Upper lobe of right lung (tissue), 1 donor: ENCODE measurements at regions not wholly inside any gene's neighbourhood (a gene's known extent, or its start where the extent isn't known, plus 50 kb on each side); places are given as distances from the start of the nearest gene placed in this dataset.
"Not testable (repeated sequence)": the region's sequence is repeated elsewhere in the genome, so short reads cannot be mapped to it uniquely, and the experiment has no call there.

Experiments
- ATAC-seq: fragments of 200-7000 bp; cut with Tn5 transposase; one replicate; pipeline ENCODE4 v1.9.1; 2020; ENCODE audit warnings: mild to moderate bottlenecking, moderate library complexity
- DNase-seq: peaks from one replicate; pipeline ENCODE4 v3.0.0-alpha.2; 2020
- H3K27ac ChIP-seq: fragments of 200-600 bp; one replicate; pipeline ENCODE4 v1.8.0; 2022
- H3K27me3 ChIP-seq: fragments of 200-600 bp; one replicate; pipeline ENCODE4 v1.8.0; 2022; ENCODE audit warnings: mild to moderate bottlenecking
- H3K36me3 ChIP-seq: fragments of 200-600 bp; one replicate; pipeline ENCODE4 v1.8.0; 2022
- H3K4me1 ChIP-seq: fragments of 200-600 bp; one replicate; pipeline ENCODE4 v1.8.0; 2022
- H3K4me3 ChIP-seq: fragments of 200-600 bp; one replicate; pipeline ENCODE4 v1.8.0; 2022; ENCODE audit warnings: mild to moderate bottlenecking
- H3K9me3 ChIP-seq: fragments of 200-600 bp; one replicate; pipeline ENCODE4 v1.8.0; 2022
- intact Hi-C: fragments of 100-400 bp; cut with DNase I; formaldehyde crosslinking; loops from one replicate; pipeline ENCODE4 v1.11.0; 2022
- TF ChIP-seq, protein P1 (sequence below): fragments of 200-600 bp; IDR thresholded peaks from one replicate; pipeline ENCODE4 v1.8.0; 2022; ENCODE audit warnings: antibody characterized with exemption
- donor health status: DM: no; HTN: yes; CAD: no; lungs with severe emphysema.

DNA sequence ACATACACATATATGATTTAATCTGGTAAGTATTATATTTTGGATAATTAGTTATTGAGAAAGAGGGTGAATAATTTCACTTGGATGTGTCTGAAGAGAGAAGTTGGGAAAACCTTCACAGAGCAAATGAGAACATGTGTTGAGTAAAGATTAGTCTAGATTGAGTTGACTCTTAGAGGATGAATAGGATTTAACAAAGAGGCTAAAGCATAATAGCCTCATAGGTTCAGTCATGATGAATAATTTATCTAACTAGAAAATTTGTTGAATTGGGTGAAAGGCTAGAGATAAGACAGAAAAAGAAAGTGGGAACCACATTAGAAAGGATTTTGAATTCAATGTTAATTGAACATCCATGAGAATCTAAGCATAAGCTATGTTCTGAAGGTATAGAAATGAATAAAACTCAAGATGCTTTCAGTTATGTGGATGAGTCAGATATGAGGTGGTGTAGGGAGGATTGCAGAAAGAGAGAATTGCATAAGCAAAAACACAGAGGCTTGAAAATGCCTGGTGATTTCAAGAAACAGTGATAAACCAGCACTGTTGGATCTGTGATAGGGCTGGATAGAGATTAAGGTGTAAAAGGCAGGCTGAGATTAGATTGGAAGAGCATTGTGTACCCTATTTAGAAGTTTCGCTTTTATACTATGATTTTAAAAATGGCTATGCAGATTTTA lies 207.6 kb upstream of the NR3C2 start:
- no peak for ATAC-seq
- Histone ChIP-seq H3K27ac (no peak overlapping the region), H3K27me3 (no peaks in the 10 kb centered on the region), H3K36me3 (no peaks in the 10 kb centered on the region), H3K4me3 (no peak overlapping the region), H3K4me1 (no peaks in the 10 kb centered on the region), H3K9me3 (no peaks in the 10 kb centered on the region)
- TF ChIP-seq, protein P1, sequence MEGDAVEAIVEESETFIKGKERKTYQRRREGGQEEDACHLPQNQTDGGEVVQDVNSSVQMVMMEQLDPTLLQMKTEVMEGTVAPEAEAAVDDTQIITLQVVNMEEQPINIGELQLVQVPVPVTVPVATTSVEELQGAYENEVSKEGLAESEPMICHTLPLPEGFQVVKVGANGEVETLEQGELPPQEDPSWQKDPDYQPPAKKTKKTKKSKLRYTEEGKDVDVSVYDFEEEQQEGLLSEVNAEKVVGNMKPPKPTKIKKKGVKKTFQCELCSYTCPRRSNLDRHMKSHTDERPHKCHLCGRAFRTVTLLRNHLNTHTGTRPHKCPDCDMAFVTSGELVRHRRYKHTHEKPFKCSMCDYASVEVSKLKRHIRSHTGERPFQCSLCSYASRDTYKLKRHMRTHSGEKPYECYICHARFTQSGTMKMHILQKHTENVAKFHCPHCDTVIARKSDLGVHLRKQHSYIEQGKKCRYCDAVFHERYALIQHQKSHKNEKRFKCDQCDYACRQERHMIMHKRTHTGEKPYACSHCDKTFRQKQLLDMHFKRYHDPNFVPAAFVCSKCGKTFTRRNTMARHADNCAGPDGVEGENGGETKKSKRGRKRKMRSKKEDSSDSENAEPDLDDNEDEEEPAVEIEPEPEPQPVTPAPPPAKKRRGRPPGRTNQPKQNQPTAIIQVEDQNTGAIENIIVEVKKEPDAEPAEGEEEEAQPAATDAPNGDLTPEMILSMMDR, result no peak
- intact Hi-C loops, result no loop called here
- no peak for DNase-seq

DNA sequence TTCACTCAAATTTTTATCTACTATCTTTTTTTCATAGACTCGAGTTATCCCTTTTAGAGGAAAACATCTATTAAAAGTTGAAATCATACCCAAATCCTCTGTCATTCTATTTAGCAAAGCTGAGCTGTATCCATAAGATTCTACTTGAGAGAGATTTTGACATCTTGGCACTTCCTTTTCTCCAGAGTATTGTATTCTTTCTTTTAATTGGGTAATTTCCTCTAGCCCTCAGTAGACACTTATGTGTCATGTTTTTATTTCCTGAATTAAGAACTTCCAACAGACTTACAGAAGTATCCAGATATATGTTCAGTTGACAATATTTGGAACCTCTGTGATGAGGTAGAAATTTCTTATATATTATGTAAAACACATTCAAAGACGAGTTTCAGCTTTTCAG lies 201.6 kb upstream of the NR3C2 start:
- DNase-seq (no peak), ATAC-seq (no peak)
- Histone ChIP-seq H3K9me3 (no peaks in the 10 kb centered on the region), H3K27ac (no peak overlapping the region), H3K4me3 (no peak overlapping the region), H3K36me3 (no peaks in the 10 kb centered on the region), H3K27me3 (no peaks in the 10 kb centered on the region), H3K4me1 (no peaks in the 10 kb centered on the region)
- TF ChIP-seq, protein P1, result no peak
- intact Hi-C loops, result no loop called here

DNA sequence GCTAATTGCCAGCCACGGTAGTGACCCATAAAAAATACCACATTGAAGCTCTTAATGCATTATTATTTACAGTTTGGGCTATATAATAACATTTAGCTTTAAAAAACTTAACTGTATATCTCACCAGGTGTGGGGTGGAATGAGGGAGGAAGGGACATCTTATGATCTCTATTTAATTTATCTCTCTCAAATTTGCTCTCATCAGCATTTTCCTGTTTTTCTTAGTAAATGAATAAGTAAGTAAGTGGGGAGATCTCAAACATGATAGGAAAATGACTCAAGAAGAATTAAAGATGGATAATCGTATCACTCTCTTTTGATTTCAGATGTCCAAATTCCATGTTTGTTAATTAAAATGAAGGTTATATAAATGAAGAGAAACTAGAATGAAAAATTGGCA lies 200.7 kb upstream of the NR3C2 start:
- H3K27ac ChIP-seq, result no peak overlapping the region
- DNase-seq, result no peak
- H3K36me3 ChIP-seq, result no peaks in the 10 kb centered on the region

DNA sequence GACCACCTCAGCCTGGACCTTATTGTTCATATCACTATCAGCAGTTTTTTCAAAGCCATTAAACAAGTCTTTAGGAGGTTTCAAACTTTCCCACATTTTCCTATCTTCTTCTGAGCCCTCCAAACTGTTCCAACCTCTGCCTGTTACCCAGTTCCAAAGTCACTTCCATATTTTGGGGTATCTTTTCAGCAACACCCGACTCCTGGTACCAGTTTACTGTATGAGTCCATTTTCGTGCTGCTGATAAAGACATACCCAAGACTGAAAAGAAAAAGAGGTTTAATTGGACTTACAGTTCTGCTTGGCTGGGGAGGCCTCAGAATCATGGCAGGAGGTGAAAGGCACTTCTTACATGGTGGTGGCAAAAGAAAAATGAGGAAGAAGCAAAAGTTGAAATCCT lies 195.9 kb upstream of the NR3C2 start:
- intact Hi-C loops, result not testable (repeated sequence)

More for the DNA sequence above, 200.7 kb upstream of the NR3C2 start:
- TF ChIP-seq, protein P1, result no peak
- no peaks in the 10 kb centered on the region for H3K4me1 ChIP-seq
- no peaks in the 10 kb centered on the region for H3K27me3 ChIP-seq
- H3K4me3 ChIP-seq, result no peak overlapping the region
- H3K9me3 ChIP-seq, result no peaks in the 10 kb centered on the region
- intact Hi-C loops, result no loop called here
- no peak for ATAC-seq

DNA sequence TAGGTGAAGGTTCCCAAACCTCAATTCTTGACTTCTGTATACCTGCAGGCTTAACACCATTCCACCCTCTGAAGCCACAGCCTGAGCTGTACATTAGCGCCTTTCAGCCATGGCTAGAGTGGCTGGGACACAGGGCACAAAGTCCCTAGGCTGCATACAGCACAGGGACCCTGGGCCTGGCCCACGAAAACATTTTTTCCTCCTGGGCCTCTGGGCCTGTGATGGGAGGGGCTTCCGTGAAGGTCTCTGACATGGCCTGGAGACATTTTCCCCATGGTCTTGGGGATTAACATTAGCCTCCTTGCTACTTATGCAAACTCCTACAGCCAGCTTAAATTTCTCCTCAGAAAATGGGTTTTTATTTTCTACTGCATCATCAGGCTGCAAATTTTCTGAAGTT lies 195.2 kb upstream of the NR3C2 start:
- DNase-seq, H3K9me3 ChIP-seq, H3K4me3 ChIP-seq, ATAC-seq, H3K27ac ChIP-seq, H3K36me3 ChIP-seq, intact Hi-C loops, H3K4me1 ChIP-seq, H3K27me3 ChIP-seq: not testable (repeated sequence)

More for the DNA sequence above, 195.9 kb upstream of the NR3C2 start:
- DNase-seq, ATAC-seq, H3K27me3 ChIP-seq, H3K4me3 ChIP-seq, H3K27ac ChIP-seq, H3K4me1 ChIP-seq, H3K9me3 ChIP-seq, H3K36me3 ChIP-seq: not testable (repeated sequence)

DNA sequence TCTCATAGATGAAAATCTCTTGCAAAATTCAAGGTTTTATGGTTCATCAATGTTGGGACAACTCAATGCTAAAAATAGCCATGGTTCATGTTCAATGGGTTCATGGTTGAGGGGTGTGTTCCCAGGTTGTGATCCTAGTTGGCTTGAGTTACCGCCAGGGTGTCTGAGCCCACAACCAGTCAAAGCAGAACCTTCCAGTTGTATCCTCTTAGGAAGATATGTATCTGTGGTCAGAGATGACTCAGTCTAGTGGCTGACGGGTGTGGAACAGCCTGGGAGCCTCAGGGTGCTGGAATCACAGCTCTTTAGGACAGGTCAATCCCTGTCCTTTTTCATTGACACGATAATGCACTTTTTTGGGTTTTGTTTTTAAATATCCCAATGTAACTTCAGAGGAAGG lies 192.3 kb upstream of the NR3C2 start:
- Histone ChIP-seq H3K4me1 (no peaks in the 10 kb centered on the region), H3K27ac (no peak overlapping the region), H3K27me3 (no peaks in the 10 kb centered on the region), H3K9me3 (no peaks in the 10 kb centered on the region), H3K36me3 (no peaks in the 10 kb centered on the region), H3K4me3 (no peak overlapping the region)
- DNase-seq (no peak), ATAC-seq (no peak)
- intact Hi-C loops, result no loop called here
- TF ChIP-seq, protein P1, result no peak

DNA sequence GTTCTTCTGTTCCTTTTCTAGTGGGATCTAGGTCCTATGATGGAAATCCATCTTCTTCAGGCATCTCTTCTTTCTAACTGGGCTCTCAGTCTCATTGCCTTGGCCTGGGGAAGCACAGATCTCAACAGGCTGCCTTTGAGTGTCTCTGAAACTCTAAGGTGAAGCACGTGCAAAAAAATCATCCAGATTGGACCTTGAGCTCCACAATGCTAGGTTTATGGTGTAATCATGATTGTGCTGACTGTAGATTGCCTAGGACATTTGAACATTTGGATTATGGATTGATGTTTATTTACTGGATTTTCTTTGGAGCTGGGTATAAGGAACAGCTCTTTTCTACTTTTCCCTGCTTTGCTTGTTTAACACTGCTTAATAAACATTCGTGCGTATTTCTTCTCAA lies 191.5 kb upstream of the NR3C2 start:
- intact Hi-C loops, result no loop called here
- no peaks in the 10 kb centered on the region for H3K36me3 ChIP-seq
- H3K27ac ChIP-seq, result no peak overlapping the region
- no peak overlapping the region for H3K4me3 ChIP-seq
- no peak for DNase-seq
- no peaks in the 10 kb centered on the region for H3K27me3 ChIP-seq
- H3K9me3 ChIP-seq, result no peaks in the 10 kb centered on the region
- H3K4me1 ChIP-seq, result no peaks in the 10 kb centered on the region
- TF ChIP-seq, protein P1, result no peak
- ATAC-seq, result no peak
